ENCODE measurements at regions not wholly inside any gene's neighbourhood (a gene's known extent, or its start where the extent isn't known, plus 50 kb on each side); places are given as distances from the start of the nearest gene placed in this dataset.

- H3K36me3 Mint-ChIP-seq (ENCODE audit: insufficient read depth in 2 of 2): peaks cover 0 to 2% of the 10 kb centered on the region in 2 donors
- ATAC-seq (replicated peaks in 1 of 2) (no peak), DNase-seq (no peak)
- H3K9me3 Mint-ChIP-seq: peaks cover 6 to 9% of the 10 kb centered on the region in 2 donors
- no peaks in the 10 kb centered on the region for H3K4me1 Mint-ChIP-seq (ENCODE audit: low read depth)
- H3K27ac Mint-ChIP-seq: no peak overlapping the region
- no peak overlapping the region for H3K4me3 Mint-ChIP-seq
- H3K27me3 Mint-ChIP-seq (ENCODE audit: low read depth): no peaks in the 10 kb centered on the region
These were observed 1093.6 kb downstream of the TECRL start for GRCh38 chr4:63315651-63316050.

- Mint-ChIP-seq H3K9me3 (peaks cover 4 to 6% of the 10 kb centered on the region in 2 donors), H3K36me3 (ENCODE audit: insufficient read depth in 2 of 2) (peaks cover 1 to 2% of the 10 kb centered on the region in 2 donors), H3K27me3 (ENCODE audit: low read depth) (no peaks in the 10 kb centered on the region), H3K4me1 (ENCODE audit: low read depth) (no peaks in the 10 kb centered on the region), H3K27ac (no peak overlapping the region), H3K4me3 (no peak overlapping the region)
- ATAC-seq (replicated peaks in 1 of 2): no peak
- DNase-seq: no peak
These were observed 1100.6 kb downstream of the TECRL start for GRCh38 chr4:63308697-63309096.

GRCh38 chr4:63302792-63303191 is 1106.5 kb downstream of the TECRL start:
- H3K27me3 Mint-ChIP-seq (ENCODE audit: low read depth): no peaks in the 10 kb centered on the region
- no peak for ATAC-seq (replicated peaks in 1 of 2)
- no peak overlapping the region for H3K27ac Mint-ChIP-seq
- H3K36me3 Mint-ChIP-seq (ENCODE audit: insufficient read depth in 2 of 2): peaks cover 0 to 1% of the 10 kb centered on the region in 2 donors
- no peak for DNase-seq
- peaks cover 3 to 4% of the 10 kb centered on the region in 2 donors for H3K9me3 Mint-ChIP-seq
- no peaks in the 10 kb centered on the region for H3K4me1 Mint-ChIP-seq (ENCODE audit: low read depth)
- H3K4me3 Mint-ChIP-seq: no peak overlapping the region

GRCh38 chr4:63302078-63302477 is 1107.2 kb downstream of the TECRL start:
- H3K27me3 Mint-ChIP-seq (ENCODE audit: low read depth): no peaks in the 10 kb centered on the region
- H3K36me3 Mint-ChIP-seq (ENCODE audit: insufficient read depth in 2 of 2): peaks cover 0 to 1% of the 10 kb centered on the region in 2 donors
- ATAC-seq (replicated peaks in 1 of 2) (no peak), DNase-seq (no peak)
- H3K4me1 Mint-ChIP-seq (ENCODE audit: low read depth): no peaks in the 10 kb centered on the region
- H3K27ac Mint-ChIP-seq: no peak overlapping the region
- H3K4me3 Mint-ChIP-seq: no peak overlapping the region
- H3K9me3 Mint-ChIP-seq: peaks cover 3 to 4% of the 10 kb centered on the region in 2 donors

GRCh38 chr4:63296773-63297172 is 1112.5 kb downstream of the TECRL start:
- no peak for ATAC-seq (replicated peaks in 1 of 2)
- no peaks in the 10 kb centered on the region for H3K4me1 Mint-ChIP-seq (ENCODE audit: low read depth)
- no peaks in the 10 kb centered on the region for H3K27me3 Mint-ChIP-seq (ENCODE audit: low read depth)
- peaks cover 0 to 4% of the 10 kb centered on the region in 2 donors for H3K9me3 Mint-ChIP-seq
- no peak overlapping the region for H3K27ac Mint-ChIP-seq
- H3K4me3 Mint-ChIP-seq: no peak overlapping the region
- no peak for DNase-seq
- no peaks in the 10 kb centered on the region for H3K36me3 Mint-ChIP-seq (ENCODE audit: insufficient read depth in 2 of 2)

GRCh38 chr4:63275491-63275890 is 1133.8 kb downstream of the TECRL start:
- Mint-ChIP-seq H3K4me3 (no peak overlapping the region), H3K27me3 (ENCODE audit: low read depth) (no peaks in the 10 kb centered on the region), H3K4me1 (ENCODE audit: low read depth) (no peaks in the 10 kb centered on the region), H3K9me3 (peaks cover 11% of the 10 kb centered on the region in 2 donors), H3K36me3 (ENCODE audit: insufficient read depth in 2 of 2) (no peaks in the 10 kb centered on the region), H3K27ac (no peak overlapping the region)
- ATAC-seq (replicated peaks in 1 of 2) (no peak), DNase-seq (no peak)

- DNase-seq (no peak), ATAC-seq (replicated peaks in 1 of 2) (no peak)
- H3K4me3 Mint-ChIP-seq: no peak overlapping the region
- no peak overlapping the region for H3K27ac Mint-ChIP-seq
- H3K36me3 Mint-ChIP-seq (ENCODE audit: insufficient read depth in 2 of 2): no peaks in the 10 kb centered on the region
- no peaks in the 10 kb centered on the region for H3K27me3 Mint-ChIP-seq (ENCODE audit: low read depth)
- H3K9me3 Mint-ChIP-seq: peaks cover 4 to 6% of the 10 kb centered on the region in 2 donors
- H3K4me1 Mint-ChIP-seq (ENCODE audit: low read depth): no peaks in the 10 kb centered on the region
These were observed 1140.1 kb downstream of the TECRL start for GRCh38 chr4:63269156-63269555.

GRCh38 chr4:63233671-63234070 is 1175.6 kb downstream of the TECRL start:
- Mint-ChIP-seq H3K4me3 (no peak overlapping the region), H3K9me3 (peaks cover 7 to 8% of the 10 kb centered on the region in 2 donors), H3K27ac (no peak overlapping the region), H3K36me3 (ENCODE audit: insufficient read depth in 2 of 2) (no peaks in the 10 kb centered on the region), H3K4me1 (ENCODE audit: low read depth) (no peaks in the 10 kb centered on the region), H3K27me3 (ENCODE audit: low read depth) (no peaks in the 10 kb centered on the region)
- ATAC-seq (replicated peaks in 1 of 2) (no peak), DNase-seq (no peak)

- Mint-ChIP-seq H3K27ac (no peak overlapping the region), H3K9me3 (peaks cover 9 to 10% of the 10 kb centered on the region in 2 donors), H3K36me3 (ENCODE audit: insufficient read depth in 2 of 2) (peaks cover 0 to 1% of the 10 kb centered on the region in 2 donors), H3K27me3 (ENCODE audit: low read depth) (no peaks in the 10 kb centered on the region), H3K4me3 (no peak overlapping the region), H3K4me1 (ENCODE audit: low read depth) (no peaks in the 10 kb centered on the region)
- no peak for ATAC-seq (replicated peaks in 1 of 2)
- DNase-seq: no peak
These were observed 1177.2 kb downstream of the TECRL start for GRCh38 chr4:63232058-63232457.

- DNase-seq (no peak), ATAC-seq (replicated peaks in 1 of 2) (no peak)
- Mint-ChIP-seq H3K36me3 (ENCODE audit: insufficient read depth in 2 of 2) (peaks cover 0 to 1% of the 10 kb centered on the region in 2 donors), H3K27ac (no peak overlapping the region), H3K4me1 (ENCODE audit: low read depth) (no peaks in the 10 kb centered on the region), H3K9me3 (peaks cover 9 to 12% of the 10 kb centered on the region in 2 donors), H3K27me3 (ENCODE audit: low read depth) (no peaks in the 10 kb centered on the region), H3K4me3 (no peak overlapping the region)
These were observed 1183.0 kb downstream of the TECRL start for GRCh38 chr4:63226229-63226628.

GRCh38 chr4:63222466-63222865 is 1186.8 kb downstream of the TECRL start:
- Mint-ChIP-seq H3K9me3 (peaks cover 17 to 18% of the 10 kb centered on the region in 2 donors), H3K36me3 (ENCODE audit: insufficient read depth in 2 of 2) (peaks cover 0 to 1% of the 10 kb centered on the region in 2 donors), H3K27me3 (ENCODE audit: low read depth) (no peaks in the 10 kb centered on the region), H3K4me3 (no peak overlapping the region), H3K27ac (no peak overlapping the region), H3K4me1 (ENCODE audit: low read depth) (no peaks in the 10 kb centered on the region)
- DNase-seq (no peak), ATAC-seq (replicated peaks in 1 of 2) (no peak)

- Mint-ChIP-seq H3K36me3 (ENCODE audit: insufficient read depth in 2 of 2) (peaks cover 2% of the 10 kb centered on the region in 2 donors), H3K4me1 (ENCODE audit: low read depth) (no peaks in the 10 kb centered on the region), H3K4me3 (no peak overlapping the region), H3K9me3 (peaks cover 17 to 22% of the 10 kb centered on the region in 2 donors), H3K27ac (no peak overlapping the region), H3K27me3 (ENCODE audit: low read depth) (no peaks in the 10 kb centered on the region)
- no peak for DNase-seq
- no peak for ATAC-seq (replicated peaks in 1 of 2)
These were observed 1187.8 kb downstream of the TECRL start for GRCh38 chr4:63221477-63221876.

- H3K36me3 Mint-ChIP-seq (ENCODE audit: insufficient read depth in 2 of 2): peaks cover 2 to 3% of the 10 kb centered on the region in 2 donors
- H3K27me3 Mint-ChIP-seq (ENCODE audit: low read depth): no peaks in the 10 kb centered on the region
- H3K9me3 Mint-ChIP-seq: peaks cover 18 to 23% of the 10 kb centered on the region in 2 donors
- ATAC-seq (replicated peaks in 1 of 2): no peak
- DNase-seq: no peak
- no peak overlapping the region for H3K4me3 Mint-ChIP-seq
- H3K27ac Mint-ChIP-seq: no peak overlapping the region
- no peaks in the 10 kb centered on the region for H3K4me1 Mint-ChIP-seq (ENCODE audit: low read depth)
These were observed 1190.4 kb downstream of the TECRL start for GRCh38 chr4:63218856-63219255.

GRCh38 chr4:63214076-63214475 is 1195.2 kb downstream of the TECRL start:
- no peaks in the 10 kb centered on the region for H3K4me1 Mint-ChIP-seq (ENCODE audit: low read depth)
- H3K27ac Mint-ChIP-seq: no peak overlapping the region
- DNase-seq: no peak
- H3K27me3 Mint-ChIP-seq (ENCODE audit: low read depth): no peaks in the 10 kb centered on the region
- H3K36me3 Mint-ChIP-seq (ENCODE audit: insufficient read depth in 2 of 2): peaks cover 2 to 3% of the 10 kb centered on the region in 2 donors
- H3K4me3 Mint-ChIP-seq: no peak overlapping the region
- no peak for ATAC-seq (replicated peaks in 1 of 2)
- peaks cover 25 to 26% of the 10 kb centered on the region in 2 donors for H3K9me3 Mint-ChIP-seq

Measured in activated T-cell treated with anti-CD3 and anti-CD28 coated beads, Interleukin-2, amount 50 U/mL, for 72 hours (primary cell).